Endothelial cell of umbilical vein (primary cell): ENCODE measurements at regions not wholly inside any gene's neighbourhood (a gene's known extent, or its start where the extent isn't known, plus 50 kb on each side); places are given as distances from the start of the nearest gene placed in this dataset.

ENCODE experiments used
- BruUV-seq: library from RNA; stranded (reverse); fragments of 400-500 nt; replicated peaks from 2 replicates; lab custom pipeline; 2021; lab: Mats Ljungman, UMichigan
- CTCF ChIA-PET: fragments of 300-600, 350-600 bp; sonication (Branson Sonifier 250); formaldehyde crosslinking; loops from one replicate; lab custom pipeline; 2021; ENCODE audit warnings: antibody characterized with exemption, inconsistent platforms; lab: Charles Lee
- POLR2A ChIA-PET: fragments of 300-600, 350-600 bp; sonication (Branson Sonifier 250); formaldehyde crosslinking; loops from one replicate; lab custom pipeline; 2021; ENCODE audit warnings: antibody characterized with exemption, inconsistent platforms; lab: Charles Lee
- DNase-seq: peaks from one replicate; pipeline ENCODE4 v3.0.0-alpha.2; 2011; ENCODE audit warnings: low read depth, low spot score
- FAIRE-seq: peaks from 2 replicates; lab custom pipeline; 2011; peaks lifted over from hg19 to GRCh38; lab: Jason Lieb, UNC
- H2AFZ ChIP-seq: 2 replicates; pipeline ENCODE4 v1.6.0; 2012; ENCODE audit warnings: low read depth, low read length, control low read depth, inconsistent platforms
- H3K27ac ChIP-seq: 2 replicates; pipeline ENCODE4 v1.5.1; 2011; ENCODE audit warnings: low read depth, mild to moderate bottlenecking, control low read depth, low read length, moderate library complexity; ENCODE audit not compliant: insufficient read depth
- H3K27me3 ChIP-seq, 2 experiments: 2 replicates each; pipeline versions ENCODE4 v1.6.0 to v1.6.1; 2011; ENCODE audit warnings: low read length in 2 of 2, mixed read lengths in 1 of 2; ENCODE audit not compliant: control insufficient read depth in 2 of 2, insufficient read depth in 2 of 2
- H3K36me3 ChIP-seq, 2 experiments: 2 replicates in 1 of 2; 3 replicates in 1 of 2; pipeline ENCODE4 v1.5.1; 2011; ENCODE audit warnings: low read length in 2 of 2, mild to moderate bottlenecking in 1 of 2, moderate library complexity in 1 of 2; ENCODE audit not compliant: control insufficient read depth in 2 of 2, insufficient read depth in 2 of 2; ENCODE audit errors: extremely low read depth in 1 of 2
- H3K4me1 ChIP-seq: 3 replicates; pipeline ENCODE4 v1.5.1; 2011; ENCODE audit warnings: mild to moderate bottlenecking, low read length; ENCODE audit not compliant: control insufficient read depth, insufficient read depth; ENCODE audit errors: extremely low read depth
- H3K4me2 ChIP-seq: 2 replicates; pipeline ENCODE4 v1.6.1; 2011; ENCODE audit warnings: low read length, control low read depth, mixed read lengths; ENCODE audit not compliant: insufficient read depth
- H3K4me3 ChIP-seq, 3 experiments: fragments of 200-600 bp in 1 of 3; sonication (generic), shearing (Covaris generic) in 1 of 3; replicated peaks in 1 of 3; 2 replicates each; pipeline ENCODE4 v1.5.1; 2011 to 2016; ENCODE audit warnings: control low read depth in 3 of 3, low read length in 3 of 3, mild to moderate bottlenecking in 2 of 3, inconsistent platforms in 1 of 3, low read depth in 1 of 3, moderate library complexity in 1 of 3; ENCODE audit not compliant: insufficient read depth in 1 of 3
- H3K79me2 ChIP-seq: 2 replicates; pipeline ENCODE4 v1.6.0; 2012; ENCODE audit warnings: low read length, inconsistent platforms; ENCODE audit not compliant: control insufficient read depth, insufficient read depth
- H3K9ac ChIP-seq: replicated peaks from 2 replicates; pipeline ENCODE3; 2011; ENCODE audit warnings: low read length, control low read depth; ENCODE audit not compliant: insufficient read depth; ENCODE audit errors: extremely low read depth
- H3K9me1 ChIP-seq: replicated peaks from 3 replicates; pipeline ENCODE4 v1.6.0; 2011; ENCODE audit warnings: mild to moderate bottlenecking, low read length; ENCODE audit not compliant: control insufficient read depth, insufficient read depth; ENCODE audit errors: extremely low read depth
- H3K9me3 ChIP-seq: replicated peaks from 2 replicates; pipeline ENCODE4 v1.5.1; 2012; ENCODE audit warnings: low read length, inconsistent platforms; ENCODE audit not compliant: control insufficient read depth, insufficient read depth
- H4K20me1 ChIP-seq: replicated peaks from 2 replicates; pipeline ENCODE3; 2011; ENCODE audit warnings: mild to moderate bottlenecking, low read length; ENCODE audit not compliant: control insufficient read depth, insufficient read depth; ENCODE audit errors: extremely low read depth
- EZH2 ChIP-seq: IDR thresholded peaks from 2 replicates; pipeline ENCODE4 v1.6.1; 2012; ENCODE audit warnings: borderline replicate concordance, low read depth, mild to moderate bottlenecking, moderate library complexity, low read length, inconsistent platforms; ENCODE audit not compliant: severe bottlenecking
- FOS ChIP-seq: IDR thresholded peaks from 2 replicates; pipeline ENCODE4 v1.6.1; 2011; ENCODE audit warnings: mild to moderate bottlenecking, low read length, moderate library complexity, borderline replicate concordance; ENCODE audit not compliant: insufficient read depth
- GATA2 ChIP-seq: IDR thresholded peaks from 2 replicates; pipeline ENCODE4 v1.7.0; 2011; ENCODE audit warnings: low read depth, mild to moderate bottlenecking, moderate library complexity, mixed read lengths, low read length; ENCODE audit not compliant: insufficient read length, insufficient read depth
- JUN ChIP-seq: IDR thresholded peaks from 2 replicates; pipeline ENCODE4 v1.6.1; 2011; ENCODE audit warnings: borderline replicate concordance, low read depth; ENCODE audit not compliant: insufficient read length, insufficient read depth
- MYC ChIP-seq: IDR thresholded peaks from one replicate; pipeline ENCODE4 v1.6.1; 2011; ENCODE audit warnings: mild to moderate bottlenecking, low read depth, low read length
- POLR2A ChIP-seq: IDR thresholded peaks from 2 replicates; pipeline ENCODE4 v1.6.1; 2012; ENCODE audit warnings: low read depth, mild to moderate bottlenecking, control low read depth, low read length
- POLR2AphosphoS5 ChIP-seq: IDR thresholded peaks from 2 replicates; pipeline ENCODE4 v1.6.1; 2012; ENCODE audit warnings: low read depth, mild to moderate bottlenecking, control low read depth, low read length, moderate library complexity; ENCODE audit not compliant: insufficient read depth
- dilution Hi-C: fragments of 300-500 bp; cut with MboI; formaldehyde crosslinking; loops from one replicate; pipeline ENCODE4 v1.15.0; 2019; ENCODE audit warnings: low sequenced_read_pairs; ENCODE audit not compliant: extremely low pct_ligation_motif_present
- intact Hi-C: fragments of 100-400 bp; cut with micrococcal nuclease; formaldehyde crosslinking; loops from one replicate; pipeline ENCODE4 v1.10.0; 2022
- TF ChIP-seq, protein P1 (sequence below), 2 donors: IDR thresholded peaks; 1 replicate in 1 of 2; 2 replicates in 1 of 2; pipeline ENCODE4 v1.5.1; 2011; ENCODE audit warnings: low read length in 2 of 2, mild to moderate bottlenecking in 2 of 2, moderate library complexity in 2 of 2, control low read depth in 1 of 2, inconsistent platforms in 1 of 2, low read depth in 1 of 2; ENCODE audit not compliant: insufficient read depth in 1 of 2; ENCODE audit errors: extremely low read depth in 1 of 2
- TF ChIP-seq, protein P2 (sequence below): IDR thresholded peaks from 2 replicates; pipeline ENCODE4 v1.6.1; 2011; ENCODE audit not compliant: insufficient read depth, insufficient read length

DNA sequence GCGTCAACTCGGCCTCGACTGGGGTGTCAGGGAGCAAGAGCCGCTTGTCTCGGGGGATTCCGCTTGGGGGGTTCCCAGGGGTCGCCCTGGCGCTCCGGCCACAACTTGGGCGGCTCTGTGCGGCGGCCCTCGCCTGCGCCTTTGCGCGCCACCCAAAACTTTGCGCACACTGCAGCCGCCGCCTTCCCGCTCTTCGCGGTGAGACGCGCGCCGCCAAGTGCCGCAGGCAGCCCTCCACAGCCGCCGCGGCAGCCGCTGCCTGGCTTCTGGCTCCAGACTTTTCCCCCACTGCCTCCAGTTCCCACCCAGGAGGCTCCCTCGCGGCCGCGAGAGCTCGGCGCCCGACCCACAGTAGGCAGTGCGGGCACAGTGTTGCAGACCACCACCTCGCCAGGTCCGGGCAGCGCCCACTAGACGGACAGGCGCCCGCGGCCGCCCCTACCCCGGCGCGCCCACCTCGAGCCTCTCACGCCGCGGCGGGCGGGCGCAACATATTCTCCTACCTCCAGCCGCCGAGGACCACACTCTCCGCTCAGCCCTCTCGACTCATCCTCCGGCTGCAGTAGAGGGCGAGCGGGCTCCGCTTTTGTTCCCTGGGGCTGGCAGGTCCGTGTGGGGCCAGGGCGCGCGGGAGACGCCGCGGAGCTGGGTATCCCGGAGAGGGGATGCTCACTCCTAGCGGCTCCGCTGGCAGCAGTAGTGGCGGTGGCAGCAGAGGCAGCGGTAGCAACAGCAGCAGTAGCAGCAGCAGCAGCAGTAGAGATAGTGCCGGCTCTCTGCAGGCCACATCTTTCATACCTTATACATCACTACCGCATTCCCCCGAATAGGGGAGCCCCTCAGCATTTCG lies 296.6 kb downstream of the OMA1 start:
- intact Hi-C loops = loop anchor here (2.0 to 10.0 kb wide), 3 partner anchors 185 to 402 kb away; partner anchors contain the start of gene OMA1
- Histone ChIP-seq H3K27me3 (peaks cover 16 to 21% of the 10 kb centered on the region in 2 experiments), H3K9me1 (no peaks in the 10 kb centered on the region), H3K9me3 (no peaks in the 10 kb centered on the region), H3K4me3 (no peak overlapping the region), H3K4me1 (no peaks in the 10 kb centered on the region), H4K20me1 (no peaks in the 10 kb centered on the region), H3K27ac (no peak overlapping the region), H3K9ac (no peak overlapping the region), H3K36me3 (no peaks in the 10 kb centered on the region), H3K79me2 (no peaks in the 10 kb centered on the region), H3K4me2 (no peak overlapping the region), H2AFZ (no peak overlapping the region)
- ChIA-PET POLR2A (no interaction called here), CTCF (no interaction called here)
- peak; percentile 11 for DNase-seq
- no TSS peak for BruUV-seq
- dilution Hi-C loops = no loop called here
- FAIRE-seq = no peak
- TF ChIP-seq MYC (no peak), JUN (no peak), EZH2 (peak; percentile 65)
- TF ChIP-seq, protein P1, sequence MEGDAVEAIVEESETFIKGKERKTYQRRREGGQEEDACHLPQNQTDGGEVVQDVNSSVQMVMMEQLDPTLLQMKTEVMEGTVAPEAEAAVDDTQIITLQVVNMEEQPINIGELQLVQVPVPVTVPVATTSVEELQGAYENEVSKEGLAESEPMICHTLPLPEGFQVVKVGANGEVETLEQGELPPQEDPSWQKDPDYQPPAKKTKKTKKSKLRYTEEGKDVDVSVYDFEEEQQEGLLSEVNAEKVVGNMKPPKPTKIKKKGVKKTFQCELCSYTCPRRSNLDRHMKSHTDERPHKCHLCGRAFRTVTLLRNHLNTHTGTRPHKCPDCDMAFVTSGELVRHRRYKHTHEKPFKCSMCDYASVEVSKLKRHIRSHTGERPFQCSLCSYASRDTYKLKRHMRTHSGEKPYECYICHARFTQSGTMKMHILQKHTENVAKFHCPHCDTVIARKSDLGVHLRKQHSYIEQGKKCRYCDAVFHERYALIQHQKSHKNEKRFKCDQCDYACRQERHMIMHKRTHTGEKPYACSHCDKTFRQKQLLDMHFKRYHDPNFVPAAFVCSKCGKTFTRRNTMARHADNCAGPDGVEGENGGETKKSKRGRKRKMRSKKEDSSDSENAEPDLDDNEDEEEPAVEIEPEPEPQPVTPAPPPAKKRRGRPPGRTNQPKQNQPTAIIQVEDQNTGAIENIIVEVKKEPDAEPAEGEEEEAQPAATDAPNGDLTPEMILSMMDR (IDR thresholded peaks at IDR 0.05; ENCODE audit: extremely low read depth in 1 of 2, insufficient read depth in 1 of 2, low read depth in 1 of 2, low read length in 2 of 2) = no peak

DNA sequence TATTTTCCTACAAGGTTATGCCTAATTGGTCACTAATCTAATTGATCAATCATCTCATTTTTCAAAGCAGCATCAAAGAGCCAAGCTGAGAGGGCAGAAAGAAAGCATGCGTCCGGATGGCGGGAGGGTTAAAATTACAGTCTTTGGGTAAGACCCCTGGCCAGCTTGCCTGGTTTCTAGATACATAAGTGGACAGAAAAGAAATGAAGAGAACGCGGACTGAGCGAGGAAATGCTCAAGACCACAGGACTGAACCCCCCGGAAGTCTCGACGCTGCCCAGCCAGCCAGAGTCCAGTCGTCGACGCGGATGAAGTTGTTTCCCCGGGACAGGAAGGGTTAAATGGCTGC lies 297.2 kb downstream of the OMA1 start:
- no TSS peak for BruUV-seq
- CTCF ChIA-PET = no interaction called here
- Histone ChIP-seq H4K20me1 (no peaks in the 10 kb centered on the region), H2AFZ (no peak overlapping the region), H3K36me3 (no peaks in the 10 kb centered on the region), H3K79me2 (no peaks in the 10 kb centered on the region), H3K9ac (no peak overlapping the region), H3K9me1 (no peaks in the 10 kb centered on the region), H3K27me3 (peaks cover 16 to 21% of the 10 kb centered on the region in 2 experiments), H3K27ac (no peak overlapping the region), H3K9me3 (no peaks in the 10 kb centered on the region), H3K4me3 (no peak overlapping the region), H3K4me2 (no peak overlapping the region), H3K4me1 (no peaks in the 10 kb centered on the region)
- FAIRE-seq = no peak
- POLR2A ChIA-PET = no interaction called here
- TF ChIP-seq, protein P2, sequence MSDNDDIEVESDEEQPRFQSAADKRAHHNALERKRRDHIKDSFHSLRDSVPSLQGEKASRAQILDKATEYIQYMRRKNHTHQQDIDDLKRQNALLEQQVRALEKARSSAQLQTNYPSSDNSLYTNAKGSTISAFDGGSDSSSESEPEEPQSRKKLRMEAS = no peak
- TF ChIP-seq EZH2 (no peak), POLR2AphosphoS5 (no peak), MYC (no peak), JUN (no peak), FOS (no peak), GATA2 (no peak), POLR2A (no peak)
- TF ChIP-seq, protein P1 (IDR thresholded peaks at IDR 0.05; ENCODE audit: extremely low read depth in 1 of 2, insufficient read depth in 1 of 2, low read depth in 1 of 2, low read length in 2 of 2) = no peak
- intact Hi-C loops (no loop called here), dilution Hi-C loops (no loop called here)
- no peak for DNase-seq
